Adrenal gland (tissue), 5 donors: ENCODE measurements at regions not wholly inside any gene's neighbourhood (a gene's known extent, or its start where the extent isn't known, plus 50 kb on each side); places are given as distances from the start of the nearest gene placed in this dataset.

Experiments
- CTCF ChIP-seq, 6 experiments: fragments of 450-650 bp in 4 of 6; fragments of 200-600 bp in 2 of 6; sonication (generic) in 1 of 6; IDR thresholded peaks; 1 replicate in 5 of 6; 2 replicates in 1 of 6; pipeline versions ENCODE4 v1.5.1 to v1.8.0; 2016 to 2021; ENCODE audit warnings: antibody characterized with exemption in 6 of 6, mild to moderate bottlenecking in 2 of 6, moderate library complexity in 1 of 6
- POLR2A ChIP-seq, 2 donors: fragments of 450-650 bp; IDR thresholded peaks; one replicate each; pipeline ENCODE4 v1.6.1; 2017; ENCODE audit warnings: antibody characterized with exemption in 2 of 2, mild to moderate bottlenecking in 2 of 2, moderate library complexity in 1 of 2
- donor health status: DM: no; HTN: no; CAD: no.

DNA sequence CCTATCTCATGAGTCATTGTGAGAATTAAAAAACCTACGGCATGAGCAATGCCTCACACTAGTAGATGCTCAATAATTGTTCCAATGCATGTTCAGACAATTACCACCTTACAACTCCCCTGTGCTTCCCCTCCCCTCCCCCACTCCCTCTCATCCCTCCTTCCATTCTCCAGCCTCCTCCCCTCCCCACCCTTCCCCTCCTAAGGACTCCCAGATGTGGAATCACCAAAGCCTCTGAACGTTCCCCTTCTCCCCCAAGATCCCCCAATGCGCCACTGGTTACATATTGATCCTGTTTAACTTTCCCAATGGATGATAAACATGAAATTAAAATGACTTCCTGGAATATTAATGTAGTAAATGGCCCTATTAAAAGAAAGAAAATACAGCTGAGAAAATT, 84.8 kb downstream of the PCDH1 start:
- no peak for TF ChIP-seq CTCF (IDR thresholded peaks at IDR 0.05)
- TF ChIP-seq POLR2A (IDR thresholded peaks at IDR 0.05) = no peak
